ENCODE measurements at regions not wholly inside any gene's neighbourhood (a gene's known extent, or its start where the extent isn't known, plus 50 kb on each side); places are given as distances from the start of the nearest gene placed in this dataset.

DNA sequence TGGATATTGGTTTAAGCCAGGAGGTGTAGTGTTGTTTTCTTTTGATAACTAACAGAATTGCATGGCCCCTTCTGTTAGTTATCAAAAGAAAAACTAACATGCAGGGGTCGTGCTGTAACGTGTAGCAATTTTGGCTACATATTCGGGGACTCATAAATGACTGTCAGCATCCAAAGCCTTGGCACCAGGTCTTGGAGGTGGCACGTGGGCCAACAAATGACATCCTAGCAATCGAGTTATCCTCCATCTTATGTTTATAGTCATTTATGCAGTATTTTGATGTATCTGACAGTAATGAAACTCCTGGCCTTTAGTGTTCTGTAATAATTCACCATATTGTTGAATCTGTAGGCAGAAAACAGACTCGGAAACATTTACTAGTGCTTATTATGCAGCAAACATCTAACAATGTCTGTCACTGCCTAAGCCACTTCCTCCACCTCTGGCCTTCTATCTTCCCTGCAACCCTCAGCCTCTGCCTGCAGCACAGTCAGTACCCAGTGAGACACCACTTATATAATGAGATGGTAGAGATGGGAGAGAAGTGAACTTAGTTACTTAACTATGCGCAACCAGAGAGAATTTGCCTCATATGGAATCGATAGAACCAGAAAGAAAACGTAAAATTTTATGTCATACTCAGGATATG, 184.6 kb downstream of the AEBP2 start:
- TF ChIP-seq, protein P1, sequence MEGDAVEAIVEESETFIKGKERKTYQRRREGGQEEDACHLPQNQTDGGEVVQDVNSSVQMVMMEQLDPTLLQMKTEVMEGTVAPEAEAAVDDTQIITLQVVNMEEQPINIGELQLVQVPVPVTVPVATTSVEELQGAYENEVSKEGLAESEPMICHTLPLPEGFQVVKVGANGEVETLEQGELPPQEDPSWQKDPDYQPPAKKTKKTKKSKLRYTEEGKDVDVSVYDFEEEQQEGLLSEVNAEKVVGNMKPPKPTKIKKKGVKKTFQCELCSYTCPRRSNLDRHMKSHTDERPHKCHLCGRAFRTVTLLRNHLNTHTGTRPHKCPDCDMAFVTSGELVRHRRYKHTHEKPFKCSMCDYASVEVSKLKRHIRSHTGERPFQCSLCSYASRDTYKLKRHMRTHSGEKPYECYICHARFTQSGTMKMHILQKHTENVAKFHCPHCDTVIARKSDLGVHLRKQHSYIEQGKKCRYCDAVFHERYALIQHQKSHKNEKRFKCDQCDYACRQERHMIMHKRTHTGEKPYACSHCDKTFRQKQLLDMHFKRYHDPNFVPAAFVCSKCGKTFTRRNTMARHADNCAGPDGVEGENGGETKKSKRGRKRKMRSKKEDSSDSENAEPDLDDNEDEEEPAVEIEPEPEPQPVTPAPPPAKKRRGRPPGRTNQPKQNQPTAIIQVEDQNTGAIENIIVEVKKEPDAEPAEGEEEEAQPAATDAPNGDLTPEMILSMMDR (IDR thresholded peaks at IDR 0.05): no peak
- TF ChIP-seq POLR2A (IDR thresholded peaks at IDR 0.05): no peak
- no peak for TF ChIP-seq POLR2AphosphoS5 (IDR thresholded peaks at IDR 0.05; ENCODE audit: insufficient read depth in 1 of 2, low read depth in 1 of 2)
